HG03066 (cell line): ENCODE measurements at regions not wholly inside any gene's neighbourhood (a gene's known extent, or its start where the extent isn't known, plus 50 kb on each side); places are given as distances from the start of the nearest gene placed in this dataset.

Source experiments
- ATAC-seq: cut with Tn5 transposase; IDR thresholded peaks from one replicate; pipeline ENCODE4 v1.9.1; 2021; ENCODE audit warnings: low read depth; ENCODE audit not compliant: unreplicated experiment

- no peak for ATAC-seq
Observed at GRCh38 chr2:146532509-146533147, 1312.2 kb upstream of the ACVR2A start.

- ATAC-seq, result no peak
Observed at GRCh38 chr2:146532009-146532408, 1312.8 kb upstream of the ACVR2A start.

- no peak for ATAC-seq
Observed at GRCh38 chr2:146530886-146531285, 1313.9 kb upstream of the ACVR2A start.

- no peak for ATAC-seq
Observed at GRCh38 chr2:146527166-146527565, 1317.7 kb upstream of the ACVR2A start.

DNA sequence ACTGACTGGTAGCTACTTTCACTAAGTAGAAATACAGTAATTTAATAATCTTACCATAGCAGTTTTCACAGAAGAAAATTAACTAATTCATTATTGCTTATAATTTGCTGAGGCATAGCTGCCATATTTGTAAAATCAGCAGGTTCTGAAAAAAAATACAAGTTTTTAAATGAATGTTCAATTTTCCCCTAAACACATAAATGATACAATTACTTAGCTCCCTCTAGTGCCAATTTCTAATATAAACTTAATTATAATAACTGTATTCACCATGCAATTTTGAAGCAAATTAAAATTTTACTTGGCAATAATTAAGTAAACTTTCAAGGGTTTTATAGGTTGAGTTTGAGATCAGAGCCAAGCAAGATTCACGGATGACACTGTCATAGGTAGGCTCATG lies 1321.6 kb upstream of the ACVR2A start:
- ATAC-seq, result no peak

GRCh38 chr2:146506851-146507250 lies 1338.0 kb upstream of the ACVR2A start:
- ATAC-seq, result no peak

GRCh38 chr2:146503366-146503765 lies 1341.5 kb upstream of the ACVR2A start:
- no peak for ATAC-seq

DNA sequence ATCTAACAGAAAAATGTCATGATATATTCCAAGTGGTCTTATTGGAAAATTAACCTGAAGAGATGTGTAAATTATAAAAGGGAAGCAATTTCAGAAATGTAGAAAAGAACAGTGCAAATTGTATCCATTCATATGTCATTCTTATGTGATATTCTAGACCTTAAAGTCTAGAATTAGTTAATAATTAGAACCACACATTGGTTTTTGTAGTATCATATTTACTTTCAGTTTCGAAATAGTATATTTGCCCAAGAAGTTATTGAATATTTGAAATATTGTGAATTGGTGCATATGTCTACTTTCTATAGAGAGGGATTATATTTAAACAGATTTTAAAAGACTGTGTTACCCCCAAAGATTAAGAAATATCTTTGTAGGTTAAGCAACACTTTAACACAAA lies 1348.6 kb upstream of the ACVR2A start:
- ATAC-seq, result no peak

- ATAC-seq, result no peak
Observed at GRCh38 chr2:146489386-146489785, 1355.4 kb upstream of the ACVR2A start.

GRCh38 chr2:146481629-146482028 lies 1363.2 kb upstream of the ACVR2A start:
- ATAC-seq, result no peak

DNA sequence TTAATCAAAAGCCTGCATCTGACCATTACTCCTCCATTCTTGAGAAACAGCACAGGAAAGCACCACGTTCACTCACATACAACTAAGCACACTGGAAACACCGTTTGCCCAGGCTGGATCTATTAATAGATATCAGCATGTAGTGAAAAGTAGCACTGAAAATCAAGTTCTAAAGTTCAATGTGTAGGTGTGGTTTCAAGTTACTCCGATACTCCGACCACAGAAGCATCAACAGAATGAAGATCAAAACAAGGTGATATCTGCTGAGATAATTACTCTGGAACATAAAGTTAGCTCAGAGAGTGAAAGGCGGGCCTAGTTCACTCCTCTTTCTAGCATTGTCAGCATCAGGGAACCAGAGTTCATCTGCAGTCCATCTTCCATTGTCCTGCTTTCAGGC lies 1367.4 kb upstream of the ACVR2A start:
- ATAC-seq, result no peak

- ATAC-seq, result no peak
Observed at GRCh38 chr2:146468578-146468977, 1376.3 kb upstream of the ACVR2A start.

- ATAC-seq, result no peak
Observed at GRCh38 chr2:146467425-146467824, 1377.4 kb upstream of the ACVR2A start.

GRCh38 chr2:146465460-146465859 lies 1379.4 kb upstream of the ACVR2A start:
- ATAC-seq, result no peak

DNA sequence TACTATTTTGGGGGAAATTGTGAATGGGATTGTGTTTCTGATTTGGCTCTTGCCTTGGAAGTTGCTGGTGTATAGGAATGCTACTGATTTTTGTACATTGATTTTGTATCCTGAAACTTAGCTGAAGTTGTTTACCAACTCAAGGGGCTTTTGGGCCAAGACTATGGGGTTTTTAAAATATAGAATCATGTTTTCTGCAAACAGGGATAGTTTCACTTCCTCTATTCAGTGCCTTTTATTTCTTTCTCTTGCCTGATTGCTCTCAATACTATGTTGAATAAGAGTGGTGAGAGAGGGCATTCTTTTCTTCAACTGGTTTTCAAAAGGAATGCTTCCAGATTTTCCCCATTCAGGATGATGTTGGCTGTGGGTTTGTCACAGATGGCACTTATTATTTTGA lies 1383.8 kb upstream of the ACVR2A start:
- ATAC-seq, result no peak

DNA sequence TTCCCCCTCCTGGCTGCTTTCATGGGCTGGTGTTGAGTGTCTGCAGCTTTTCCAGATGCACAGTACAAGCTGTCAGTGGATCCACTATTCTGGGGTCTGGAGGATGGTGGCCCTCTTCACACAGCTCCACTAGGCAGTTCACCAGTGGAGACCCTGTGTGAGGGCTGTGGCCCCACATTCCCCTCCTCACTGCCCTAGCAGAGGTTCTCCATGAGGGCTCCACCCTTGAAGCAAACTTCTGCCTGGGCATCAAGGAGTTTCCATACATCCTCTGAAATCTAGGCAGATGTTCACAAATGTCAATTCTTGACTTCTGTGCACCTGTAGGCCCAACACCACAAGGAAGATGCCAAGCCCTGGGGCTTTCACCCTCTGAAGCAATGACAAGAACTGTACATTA lies 1386.2 kb upstream of the ACVR2A start:
- ATAC-seq, result no peak

- ATAC-seq, result no peak
Observed at GRCh38 chr2:146457221-146457620, 1387.6 kb upstream of the ACVR2A start.

GRCh38 chr2:146455325-146455724 lies 1389.5 kb upstream of the ACVR2A start:
- no peak for ATAC-seq

- ATAC-seq, result no peak
Observed at GRCh38 chr2:146451972-146452371, 1392.9 kb upstream of the ACVR2A start.

GRCh38 chr2:146450131-146450530 lies 1394.7 kb upstream of the ACVR2A start:
- no peak for ATAC-seq

DNA sequence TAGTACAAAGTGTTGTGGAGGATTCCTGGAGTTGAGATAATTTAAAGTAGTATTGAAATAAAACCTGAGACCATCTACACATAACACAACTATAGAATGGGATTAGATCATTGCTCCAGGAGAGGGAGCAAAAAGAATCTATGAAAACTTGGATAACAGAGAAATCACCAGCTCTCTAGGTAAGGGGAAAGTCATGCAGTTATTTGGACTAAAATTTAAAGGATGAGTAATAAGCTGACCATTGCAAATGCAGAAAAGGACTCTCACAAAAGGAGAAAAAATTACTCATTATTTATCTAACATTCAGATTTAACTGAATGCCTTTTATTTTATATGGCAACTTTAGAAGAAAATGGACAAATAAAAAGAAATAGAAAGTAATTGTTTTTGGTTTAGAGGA lies 1399.8 kb upstream of the ACVR2A start:
- no peak for ATAC-seq

DNA sequence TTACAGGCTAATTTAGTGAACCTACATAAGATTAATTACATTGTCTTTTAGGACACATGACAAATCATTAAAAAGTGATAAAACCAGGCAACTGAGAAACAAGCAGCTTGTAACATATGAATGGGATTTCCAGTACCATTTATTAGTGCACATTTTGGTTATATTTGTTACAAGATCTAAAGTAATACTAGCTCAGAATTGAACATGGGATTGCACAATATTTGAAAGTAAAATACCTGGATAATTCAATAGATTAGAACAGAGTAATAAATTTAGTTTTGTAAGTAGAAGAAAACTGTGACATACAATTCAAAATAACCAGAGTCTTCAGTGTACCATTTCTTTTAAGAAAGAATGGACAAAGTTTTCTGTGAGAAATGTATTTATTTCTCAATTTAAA lies 1400.7 kb upstream of the ACVR2A start:
- ATAC-seq, result no peak

DNA sequence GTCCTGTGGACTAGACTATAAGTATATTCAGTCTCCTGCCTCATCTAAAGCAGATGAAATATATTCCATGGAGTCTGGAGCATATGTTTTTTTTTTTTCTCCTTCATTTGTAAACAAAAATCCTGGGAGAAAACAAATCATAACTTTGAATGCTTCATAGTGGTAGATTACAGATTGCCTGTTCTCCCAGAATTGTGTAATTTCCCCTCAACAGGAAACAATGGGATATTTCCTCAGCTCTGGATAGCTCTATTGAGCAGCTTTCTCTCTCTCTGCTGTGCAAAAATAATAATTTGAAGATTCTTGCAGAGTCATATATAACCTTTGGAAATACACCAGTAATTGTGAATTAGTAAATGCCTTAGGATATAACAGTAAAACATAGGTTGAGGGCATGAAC lies 1406.6 kb upstream of the ACVR2A start:
- no peak for ATAC-seq
